ENCODE measurements at regions not wholly inside any gene's neighbourhood (a gene's known extent, or its start where the extent isn't known, plus 50 kb on each side); places are given as distances from the start of the nearest gene placed in this dataset.

DNA sequence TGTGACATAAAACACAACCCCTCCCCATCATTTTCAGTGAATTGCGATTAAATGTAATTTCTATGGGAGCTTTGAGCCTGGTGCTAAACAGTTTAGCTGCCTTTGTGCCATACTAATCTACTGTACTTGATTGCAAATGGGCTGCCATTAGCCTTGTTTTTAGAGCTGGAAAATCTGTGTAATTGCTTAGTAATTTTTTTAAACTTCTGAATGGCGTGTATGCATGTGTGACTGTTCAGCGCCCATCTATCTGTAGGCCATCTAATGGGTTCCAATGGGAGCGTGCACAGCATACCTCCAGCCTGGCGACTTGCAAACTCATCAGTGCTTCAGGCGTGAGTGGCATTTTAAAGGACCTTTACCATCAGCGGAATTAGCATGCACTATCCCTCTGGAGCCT, 142.7 kb upstream of the KIRREL3 start:
- Histone ChIP-seq H3K4me3 (no peak overlapping the region), H3K4me1 (replicated peaks) (no peaks in the 10 kb centered on the region), H3K36me3 (no peaks in the 10 kb centered on the region), H3K27ac (no peak overlapping the region), H3K9me3 (no peaks in the 10 kb centered on the region), H3K27me3 (replicated peaks; ENCODE audit: insufficient read depth) (no peaks in the 10 kb centered on the region)
- TF ChIP-seq CTCF (IDR thresholded peaks at IDR 0.05): no peak
- TF ChIP-seq POLR2AphosphoS5 (IDR thresholded peaks at IDR 0.05): no peak
- no peak for TF ChIP-seq POLR2A (IDR thresholded peaks at IDR 0.05)
- no peak for DNase-seq (ENCODE audit: low spot score)
- 93% methylated on average over 7 of the region's 7 CpGs for WGBS
- intact Hi-C loops (cut with DNase I): no loop called here

- no peak for DNase-seq (ENCODE audit: low spot score)
- no peaks in the 10 kb centered on the region for H3K36me3 ChIP-seq
- H3K27ac ChIP-seq: no peak overlapping the region
- 88% methylated on average over 3 of the region's 3 CpGs for WGBS
- H3K4me1 ChIP-seq (replicated peaks): no peaks in the 10 kb centered on the region
- H3K27me3 ChIP-seq (replicated peaks; ENCODE audit: insufficient read depth): no peaks in the 10 kb centered on the region
- TF ChIP-seq POLR2AphosphoS5 (IDR thresholded peaks at IDR 0.05) (no peak), CTCF (IDR thresholded peaks at IDR 0.05) (no peak), POLR2A (IDR thresholded peaks at IDR 0.05) (no peak)
- no peak overlapping the region for H3K4me3 ChIP-seq
- intact Hi-C loops (cut with DNase I): no loop called here
- no peaks in the 10 kb centered on the region for H3K9me3 ChIP-seq
These were observed 138.0 kb upstream of the KIRREL3 start for GRCh38 chr11:127138613-127139012.

DNA sequence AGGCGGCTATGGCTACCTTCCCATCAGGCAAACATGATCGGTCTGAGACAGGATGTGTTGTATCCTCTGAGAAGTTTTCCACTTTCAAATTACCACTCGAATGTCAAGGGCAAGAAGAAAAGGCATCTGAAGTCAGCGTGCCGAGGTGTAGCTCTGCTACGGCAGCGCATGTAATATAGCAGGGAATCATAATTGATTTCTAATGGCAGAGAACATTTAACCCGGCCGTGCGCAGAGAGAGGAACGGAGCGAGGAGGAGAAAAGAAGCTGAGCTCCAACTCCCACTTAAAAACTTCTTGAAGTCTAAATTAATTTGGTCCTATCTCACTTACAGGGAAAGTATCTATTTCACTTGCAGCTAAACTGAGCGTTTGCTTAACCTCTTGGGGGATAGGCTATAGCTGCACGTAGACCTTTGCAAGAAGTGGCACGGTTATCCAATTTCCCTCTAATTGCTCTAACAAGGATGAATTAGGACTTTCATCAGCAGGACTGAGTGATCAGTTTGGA, 137.3 kb upstream of the KIRREL3 start:
- Histone ChIP-seq H3K27me3 (replicated peaks; ENCODE audit: insufficient read depth) (no peaks in the 10 kb centered on the region), H3K27ac (no peak overlapping the region), H3K36me3 (no peaks in the 10 kb centered on the region), H3K9me3 (no peaks in the 10 kb centered on the region), H3K4me1 (replicated peaks) (no peaks in the 10 kb centered on the region), H3K4me3 (no peak overlapping the region)
- WGBS: 78% methylated on average over 15 of the region's 15 CpGs
- TF ChIP-seq CTCF (IDR thresholded peaks at IDR 0.05): no peak
- no peak for TF ChIP-seq POLR2AphosphoS5 (IDR thresholded peaks at IDR 0.05)
- no peak for TF ChIP-seq POLR2A (IDR thresholded peaks at IDR 0.05)
- DNase-seq (ENCODE audit: low spot score): no peak
- intact Hi-C loops (cut with DNase I): no loop called here

- H3K27me3 ChIP-seq (replicated peaks; ENCODE audit: insufficient read depth): no peaks in the 10 kb centered on the region
- no peak for DNase-seq (ENCODE audit: low spot score)
- H3K27ac ChIP-seq: no peak overlapping the region
- whole genome bisulfite sequencing: 88% methylated on average over 6 of the region's 6 CpGs
- no peaks in the 10 kb centered on the region for H3K4me1 ChIP-seq (replicated peaks)
- H3K9me3 ChIP-seq: no peaks in the 10 kb centered on the region
- TF ChIP-seq POLR2A (IDR thresholded peaks at IDR 0.05) (no peak), POLR2AphosphoS5 (IDR thresholded peaks at IDR 0.05) (no peak), CTCF (IDR thresholded peaks at IDR 0.05) (no peak)
- intact Hi-C loops (cut with DNase I): no loop called here
- H3K4me3 ChIP-seq: no peak overlapping the region
- no peaks in the 10 kb centered on the region for H3K36me3 ChIP-seq
These were observed 135.9 kb upstream of the KIRREL3 start for GRCh38 chr11:127136438-127136837.

DNA sequence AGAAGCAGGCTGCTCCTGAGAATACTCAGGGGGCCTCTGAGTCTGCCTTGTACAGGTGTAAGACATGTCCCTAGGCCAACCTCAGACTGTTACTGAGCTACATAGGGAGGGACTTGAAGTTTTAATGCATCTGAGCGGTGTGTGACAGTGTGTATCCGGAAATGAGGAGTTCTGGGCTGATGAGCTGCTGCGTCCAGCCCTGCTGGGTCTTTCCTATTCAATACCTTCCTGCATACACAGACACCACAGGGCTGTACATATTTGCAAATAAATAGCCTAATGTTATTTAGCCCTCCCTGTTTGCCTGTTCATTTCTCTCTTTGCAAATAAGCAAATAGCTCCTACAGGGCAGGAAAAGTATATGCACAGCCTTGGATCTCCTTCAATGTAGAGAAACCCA, 134.7 kb upstream of the KIRREL3 start:
- DNase-seq (ENCODE audit: low spot score): no peak
- TF ChIP-seq POLR2A (IDR thresholded peaks at IDR 0.05) (no peak), CTCF (IDR thresholded peaks at IDR 0.05) (no peak), POLR2AphosphoS5 (IDR thresholded peaks at IDR 0.05) (no peak)
- Histone ChIP-seq H3K36me3 (no peaks in the 10 kb centered on the region), H3K4me1 (replicated peaks) (no peaks in the 10 kb centered on the region), H3K9me3 (no peaks in the 10 kb centered on the region), H3K4me3 (no peak overlapping the region), H3K27ac (no peak overlapping the region), H3K27me3 (replicated peaks; ENCODE audit: insufficient read depth) (no peaks in the 10 kb centered on the region)
- intact Hi-C loops (cut with DNase I): no loop called here
- WGBS: 89% methylated on average over 3 of the region's 3 CpGs

Measured in prostate gland (tissue), 2 donors.